Stomach (tissue), 8 donors: ENCODE measurements at regions not wholly inside any gene's neighbourhood (a gene's known extent, or its start where the extent isn't known, plus 50 kb on each side); places are given as distances from the start of the nearest gene placed in this dataset.

Experiments
- DNase-seq, 2 donors: peaks; one replicate each; pipeline versions ENCODE4 v3.0.0 to v3.0.0-alpha.2; 2013 to 2019
- H3K27ac ChIP-seq, 5 donors: fragments of 200-600 bp in 4 of 5; sonication (generic) in 4 of 5; one replicate each; pipeline ENCODE4 v1.5.1; 2013 to 2019; ENCODE audit warnings: mild to moderate bottlenecking in 1 of 5, moderate library complexity in 1 of 5
- H3K27me3 ChIP-seq, 3 donors: fragments of 200-600 bp; sonication (generic); one replicate each; pipeline ENCODE4 v1.5.1; 2017 to 2019; ENCODE audit warnings: mixed run types in 1 of 3
- H3K36me3 ChIP-seq, 4 donors: fragments of 200-600 bp; sonication (generic); 1 replicate in 3 of 4; 2 replicates in 1 of 4; pipeline ENCODE4 v1.5.1; 2016 to 2019
- H3K4me1 ChIP-seq, 4 donors: fragments of 200-600 bp; sonication (generic); one replicate each; pipeline ENCODE4 v1.5.1; 2016 to 2019
- H3K4me3 ChIP-seq, 4 donors: fragments of 200-600 bp; sonication (generic) in 3 of 4; one replicate each; pipeline ENCODE4 v1.5.1; 2016 to 2019; ENCODE audit warnings: mild to moderate bottlenecking in 1 of 4
- H3K9me3 ChIP-seq, 4 donors: fragments of 200-600 bp; sonication (generic); one replicate each; pipeline ENCODE4 v1.5.1; 2016 to 2019
- CTCF ChIP-seq, 7 experiments: fragments of 450-650 bp in 4 of 7; fragments of 200-600 bp in 3 of 7; sonication (generic) in 3 of 7; IDR thresholded peaks; one replicate each; pipeline ENCODE4 v1.5.1; 2016 to 2019; ENCODE audit warnings: antibody characterized with exemption in 7 of 7, control low read depth in 2 of 7, mild to moderate bottlenecking in 1 of 7
- EP300 ChIP-seq: sonication (generic); formaldehyde crosslinking; IDR thresholded peaks from one replicate; pipeline ENCODE4 v1.6.1; 2017; ENCODE audit warnings: antibody characterized with exemption
- POLR2A ChIP-seq, 4 donors: fragments of 450-650 bp; IDR thresholded peaks; one replicate each; pipeline ENCODE4 v1.6.1; 2016; ENCODE audit warnings: antibody characterized with exemption in 4 of 4, control low read depth in 2 of 4, mild to moderate bottlenecking in 1 of 4, moderate library complexity in 1 of 4
- POLR2AphosphoS5 ChIP-seq, 3 donors: sonication (generic); formaldehyde crosslinking; IDR thresholded peaks; one replicate each; pipeline ENCODE4 v1.6.1; 2016; ENCODE audit warnings: antibody characterized with exemption in 3 of 3
- WGBS, 5 donors: extraction: QIAGEN DNeasy Blood & Tissue Kit in 3 of 5; methylation state at CpG; one replicate each; pipeline versions ENCODE4 v1.1.5 to v1.1.7; 2013 to 2018; 5-methylcytosine and 5-hydroxymethylcytosine counted together
- intact Hi-C: fragments of 100-400 bp; cut with DNase I; formaldehyde crosslinking; loops from one replicate; pipeline ENCODE4 v1.15.1; 2023; ENCODE audit warnings: low total_unique reads
- donor health status: healthy with polysubstance abuse.
- donor health status: Bipolar disorder and iron deficiency.
- donor health status: healthy.

DNA sequence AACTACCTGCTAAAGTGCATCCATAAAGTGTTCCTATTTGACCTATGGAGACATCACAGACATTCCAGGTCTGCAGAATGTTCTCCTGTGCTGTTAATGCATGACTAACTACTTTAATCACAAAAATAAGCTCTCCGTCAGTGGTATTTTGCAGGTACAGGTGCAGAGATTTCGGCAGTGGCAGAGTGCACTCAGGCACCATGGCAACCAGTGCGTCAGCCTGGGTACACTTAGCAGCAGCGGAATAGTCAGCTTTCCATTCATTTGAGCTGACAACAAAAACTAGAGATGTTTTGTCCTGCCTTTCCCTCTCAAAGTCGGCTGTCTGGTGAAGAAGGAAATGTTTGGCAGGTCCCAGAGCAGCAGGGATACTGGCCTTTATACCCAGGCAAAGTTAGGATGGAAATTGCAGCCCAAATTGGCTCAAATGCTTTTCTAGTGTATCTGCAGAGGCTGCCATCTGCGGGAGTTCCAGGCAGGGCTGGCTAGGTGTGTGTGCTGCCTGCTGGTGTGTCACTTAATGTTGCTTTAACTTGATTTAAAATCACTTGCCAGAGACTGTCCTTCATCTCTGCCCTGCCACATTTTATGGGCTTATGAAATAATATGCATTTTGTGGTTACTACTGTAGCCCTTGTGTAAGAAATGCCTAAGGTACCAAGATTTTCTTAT is 195.8 kb downstream of the RAP2A start:
- H3K4me1 ChIP-seq = no peaks in the 10 kb centered on the region
- H3K27me3 ChIP-seq = no peaks in the 10 kb centered on the region
- WGBS, 5 donors = 34 to 51% (median 47%) methylated on average over 6 of the region's 6 CpGs
- no peaks in the 10 kb centered on the region for H3K36me3 ChIP-seq
- H3K9me3 ChIP-seq = peaks cover 0 to 21% (median 12%) of the 10 kb centered on the region in 4 donors
- no peak for TF ChIP-seq EP300
- no peak for TF ChIP-seq POLR2AphosphoS5 (IDR thresholded peaks at IDR 0.05)
- no peak for TF ChIP-seq POLR2A (IDR thresholded peaks at IDR 0.05)
- TF ChIP-seq CTCF (IDR thresholded peaks at IDR 0.05) = no peak
- peak in 1 of 2 donors; percentile 52 for DNase-seq
- H3K4me3 ChIP-seq = no peak overlapping the region
- no peak overlapping the region for H3K27ac ChIP-seq
- intact Hi-C loops = no loop called here

DNA sequence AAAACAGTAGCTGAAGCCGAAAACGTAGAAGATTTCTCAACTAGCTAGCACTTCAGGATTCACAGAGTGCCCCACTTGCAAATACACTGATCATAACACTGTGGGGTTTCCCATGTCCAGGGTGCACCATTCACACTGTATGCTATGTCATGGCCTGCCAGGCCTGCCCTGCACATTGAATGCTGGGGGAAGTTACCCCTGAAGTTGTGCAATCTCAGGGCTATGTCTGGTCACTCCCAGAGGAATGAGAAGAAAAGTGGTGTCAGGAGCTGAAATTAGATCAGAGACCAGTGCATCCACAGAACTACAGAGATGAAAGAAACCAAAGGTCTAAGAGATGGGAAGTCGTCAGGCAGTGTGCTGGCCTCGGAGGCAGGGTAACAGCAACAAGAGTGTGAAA is 196.8 kb downstream of the RAP2A start:
- no peaks in the 10 kb centered on the region for H3K4me1 ChIP-seq
- no peak for TF ChIP-seq EP300
- TF ChIP-seq POLR2A (IDR thresholded peaks at IDR 0.05) = no peak
- TF ChIP-seq CTCF (IDR thresholded peaks at IDR 0.05) = no peak
- no peak for TF ChIP-seq POLR2AphosphoS5 (IDR thresholded peaks at IDR 0.05)
- H3K27me3 ChIP-seq = no peaks in the 10 kb centered on the region
- no peak for DNase-seq
- peaks cover 0 to 21% (median 12%) of the 10 kb centered on the region in 4 donors for H3K9me3 ChIP-seq
- H3K27ac ChIP-seq = no peak overlapping the region
- H3K36me3 ChIP-seq = no peaks in the 10 kb centered on the region
- intact Hi-C loops = no loop called here
- no peak overlapping the region for H3K4me3 ChIP-seq
- WGBS, 5 donors = 87 to 97% (median 93%) methylated on average over 4 of the region's 4 CpGs

- DNase-seq = no peak
- no peaks in the 10 kb centered on the region for H3K4me1 ChIP-seq
- no peak for TF ChIP-seq EP300
- TF ChIP-seq POLR2AphosphoS5 (IDR thresholded peaks at IDR 0.05) = no peak
- no peak for TF ChIP-seq POLR2A (IDR thresholded peaks at IDR 0.05)
- TF ChIP-seq CTCF (IDR thresholded peaks at IDR 0.05) = no peak
- peaks cover 0 to 21% (median 12%) of the 10 kb centered on the region in 4 donors for H3K9me3 ChIP-seq
- no peaks in the 10 kb centered on the region for H3K36me3 ChIP-seq
- H3K27ac ChIP-seq = no peak overlapping the region
- intact Hi-C loops = no loop called here
- H3K27me3 ChIP-seq = no peaks in the 10 kb centered on the region
- 62 to 80% (median 66%) methylated on average over 2 to 3 of the region's 3 CpGs for whole genome bisulfite sequencing, 5 donors
- no peak overlapping the region for H3K4me3 ChIP-seq
Observed at GRCh38 chr13:97631158-97631557, 197.2 kb downstream of the RAP2A start.

DNA sequence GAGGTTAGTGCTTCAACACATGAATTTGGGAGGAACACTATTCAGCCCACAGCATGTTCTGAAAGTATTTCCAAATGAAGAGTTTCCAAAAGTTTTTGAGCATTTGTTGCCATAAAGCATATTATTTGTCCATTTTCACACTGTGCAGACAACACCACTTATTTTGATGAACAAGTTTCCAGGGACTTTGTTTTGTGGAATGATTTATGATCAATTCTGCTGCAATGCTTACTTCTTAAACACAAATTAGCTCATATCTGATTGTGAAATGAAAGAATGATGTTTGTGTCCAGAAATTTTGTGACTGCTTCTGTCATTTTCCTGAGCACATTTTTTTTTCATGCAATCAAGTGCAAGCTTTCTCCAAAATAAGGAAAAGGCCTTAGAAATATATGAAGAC is 205.3 kb downstream of the RAP2A start:
- Histone ChIP-seq H3K9me3 (no peaks in the 10 kb centered on the region), H3K4me1 (no peaks in the 10 kb centered on the region), H3K36me3 (no peaks in the 10 kb centered on the region), H3K27ac (no peak overlapping the region), H3K27me3 (no peaks in the 10 kb centered on the region), H3K4me3 (no peak overlapping the region)
- no peak for DNase-seq
- TF ChIP-seq POLR2AphosphoS5 (IDR thresholded peaks at IDR 0.05) (no peak), POLR2A (IDR thresholded peaks at IDR 0.05) (no peak), EP300 (no peak), CTCF (IDR thresholded peaks at IDR 0.05) (no peak)
- intact Hi-C loops = no loop called here
